WTC11 (cell line): ENCODE measurements at regions not wholly inside any gene's neighbourhood (a gene's known extent, or its start where the extent isn't known, plus 50 kb on each side); places are given as distances from the start of the nearest gene placed in this dataset.

Source experiments
- ATF2 ChIP-seq: sonication (generic); formaldehyde crosslinking; IDR thresholded peaks from 2 replicates; pipeline ENCODE4 v1.8.1; 2022; ENCODE audit warnings: low read depth, missing genetic modification reagents, borderline replicate concordance
- ATF3 ChIP-seq: sonication (generic); formaldehyde crosslinking; conservative IDR thresholded peaks from 2 replicates; pipeline ENCODE4 v1.8.1; 2022; ENCODE audit warnings: mild to moderate bottlenecking, missing genetic modification reagents
- CTCF ChIP-seq: fragments of 200-600 bp; IDR thresholded peaks from 2 replicates; pipeline ENCODE4 v1.8.0; 2022; ENCODE audit warnings: antibody characterized with exemption
- E2F5 ChIP-seq: sonication (generic); formaldehyde crosslinking; IDR thresholded peaks from 2 replicates; pipeline ENCODE4 v1.8.1; 2022; ENCODE audit warnings: mild to moderate bottlenecking, moderate library complexity, missing genetic modification reagents
- ESRRA ChIP-seq: sonication (generic); formaldehyde crosslinking; IDR thresholded peaks from 2 replicates; pipeline ENCODE4 v1.8.1; 2022; ENCODE audit warnings: mild to moderate bottlenecking, missing genetic modification reagents, borderline replicate concordance
- HMGXB4 ChIP-seq: sonication (generic); formaldehyde crosslinking; IDR thresholded peaks from 2 replicates; pipeline ENCODE4 v1.8.1; 2023; ENCODE audit warnings: mild to moderate bottlenecking, moderate library complexity, missing genetic modification reagents
- IRF2 ChIP-seq: sonication (generic); formaldehyde crosslinking; IDR thresholded peaks from 2 replicates; pipeline ENCODE4 v1.8.0; 2022; ENCODE audit warnings: low read depth, missing genetic modification reagents, borderline replicate concordance
- PRRX2 ChIP-seq: fragments of 250-450 bp; sonication (Bioruptor Pico); IDR thresholded peaks from 2 replicates; pipeline ENCODE4 v1.8.0; 2021; ENCODE audit warnings: mild to moderate bottlenecking
- STAT6 ChIP-seq: sonication (generic); formaldehyde crosslinking; conservative IDR thresholded peaks from 2 replicates; pipeline ENCODE4 v1.8.1; 2023; ENCODE audit warnings: mild to moderate bottlenecking, low read depth, missing genetic modification reagents, moderate library complexity
- ZNF317 ChIP-seq: sonication (generic); formaldehyde crosslinking; IDR thresholded peaks from 2 replicates; pipeline ENCODE4 v1.8.1; 2023; ENCODE audit warnings: low read depth, mild to moderate bottlenecking, moderate library complexity, missing genetic modification reagents, borderline replicate concordance
- ZSCAN18 ChIP-seq: fragments of 250-450 bp; sonication (Bioruptor Pico); IDR thresholded peaks from 2 replicates; pipeline ENCODE4 v2.1.2; 2022; ENCODE audit warnings: mild to moderate bottlenecking, moderate library complexity

- TF ChIP-seq ESRRA (CRISPR knock-in tag) (no peak), CTCF (no peak), IRF2 (CRISPR knock-in tag) (no peak), E2F5 (CRISPR knock-in tag) (no peak), ATF3 (no peak), HMGXB4 (no peak), ZNF317 (CRISPR knock-in tag) (no peak), PRRX2 (CRISPR knock-in tag) (no peak), STAT6 (CRISPR knock-in tag) (no peak), ATF2 (CRISPR knock-in tag) (no peak), ZSCAN18 (CRISPR knock-in tag) (no peak)
These were observed 278.1 kb upstream of the FAR2 start for GRCh38 chr12:28870839-28871440.
